CD4-positive, alpha-beta T cell (primary cell): ENCODE measurements at regions not wholly inside any gene's neighbourhood (a gene's known extent, or its start where the extent isn't known, plus 50 kb on each side); places are given as distances from the start of the nearest gene placed in this dataset.

ENCODE experiments used
- ATAC-seq: fragments of 200-7000 bp; cut with Tn5 transposase; one replicate; pipeline ENCODE4 v1.10.0; 2022; ENCODE audit warnings: mild to moderate bottlenecking; ENCODE audit not compliant: poor library complexity
- CTCF ChIA-PET: fragments of 350-600 bp; sonication (Branson Sonifier 250); formaldehyde crosslinking; loops from one replicate; lab custom pipeline; 2021; ENCODE audit warnings: antibody characterized with exemption, inconsistent platforms; lab: Charles Lee
- POLR2A ChIA-PET: fragments of 350-600 bp; sonication (Branson Sonifier 250); formaldehyde crosslinking; loops from one replicate; lab custom pipeline; 2021; ENCODE audit warnings: antibody characterized with exemption, inconsistent platforms; lab: Charles Lee
- DNase-seq, 14 experiments: peaks; one replicate each; pipeline ENCODE4 v3.0.0-alpha.2; 2013 to 2020; ENCODE audit warnings: mixed read lengths in 2 of 14
- H3K27ac ChIP-seq, 2 donors: one replicate each; pipeline versions ENCODE4 v1.5.1 to v1.7.0; 2013; ENCODE audit warnings: low read length in 2 of 2, low read depth in 1 of 2, mild to moderate bottlenecking in 1 of 2
- H3K27me3 ChIP-seq, 2 experiments: 1 replicate in 1 of 2; 2 replicates in 1 of 2; pipeline versions ENCODE4 v1.6.1 to v1.7.0; 2013; ENCODE audit warnings: low read length in 2 of 2, control low read depth in 1 of 2, mild to moderate bottlenecking in 1 of 2, moderate library complexity in 1 of 2; ENCODE audit not compliant: insufficient read depth in 2 of 2, control insufficient read depth in 1 of 2
- H3K36me3 ChIP-seq: one replicate; pipeline ENCODE4 v1.6.1; 2013; ENCODE audit warnings: low read length, control low read depth; ENCODE audit not compliant: insufficient read depth
- H3K4me1 ChIP-seq: one replicate; pipeline ENCODE4 v1.6.1; 2013; ENCODE audit warnings: low read length, control low read depth; ENCODE audit not compliant: insufficient read depth
- H3K4me3 ChIP-seq: one replicate; pipeline ENCODE4 v1.5.1; 2013; ENCODE audit warnings: mild to moderate bottlenecking, low read length, moderate library complexity
- H3K9me3 ChIP-seq, 2 experiments: 1 replicate in 1 of 2; 2 replicates in 1 of 2; pipeline versions ENCODE4 v1.6.1 to v1.7.0; 2013; ENCODE audit warnings: low read length in 2 of 2, mild to moderate bottlenecking in 2 of 2, control low read depth in 1 of 2, moderate library complexity in 1 of 2; ENCODE audit not compliant: control insufficient read depth in 1 of 2, insufficient read depth in 1 of 2
- H3K27ac Mint-ChIP-seq: one replicate; pipeline ENCODE4 v1.8.0; 2020; ENCODE audit warnings: mixed read lengths
- H3K27me3 Mint-ChIP-seq: one replicate; pipeline ENCODE4 v1.8.0; 2021; ENCODE audit warnings: mixed read lengths
- H3K36me3 Mint-ChIP-seq: one replicate; pipeline ENCODE4 v1.8.0; 2021; ENCODE audit warnings: low read depth, mixed read lengths
- H3K4me1 Mint-ChIP-seq: one replicate; pipeline ENCODE4 v1.8.0; 2021; ENCODE audit warnings: low read depth, mixed read lengths
- H3K4me3 Mint-ChIP-seq: one replicate; pipeline ENCODE4 v1.8.0; 2020; ENCODE audit warnings: mild to moderate bottlenecking, mixed read lengths
- H3K9me3 Mint-ChIP-seq: one replicate; pipeline ENCODE4 v1.8.0; 2020; ENCODE audit warnings: mixed read lengths
- CTCF ChIP-seq: fragments of 200-600 bp; IDR thresholded peaks from one replicate; pipeline ENCODE4 v1.8.0; 2022; ENCODE audit warnings: antibody characterized with exemption, mild to moderate bottlenecking
- intact Hi-C, 2 experiments: fragments of 100-400 bp; cut with DNase I in 1 of 2; cut with micrococcal nuclease in 1 of 2; formaldehyde crosslinking; loops; one replicate each; pipeline versions ENCODE4 v1.15.1 to v1.9.0; 2023 to 2025; cut with DNase I, micrococcal nuclease

DNA sequence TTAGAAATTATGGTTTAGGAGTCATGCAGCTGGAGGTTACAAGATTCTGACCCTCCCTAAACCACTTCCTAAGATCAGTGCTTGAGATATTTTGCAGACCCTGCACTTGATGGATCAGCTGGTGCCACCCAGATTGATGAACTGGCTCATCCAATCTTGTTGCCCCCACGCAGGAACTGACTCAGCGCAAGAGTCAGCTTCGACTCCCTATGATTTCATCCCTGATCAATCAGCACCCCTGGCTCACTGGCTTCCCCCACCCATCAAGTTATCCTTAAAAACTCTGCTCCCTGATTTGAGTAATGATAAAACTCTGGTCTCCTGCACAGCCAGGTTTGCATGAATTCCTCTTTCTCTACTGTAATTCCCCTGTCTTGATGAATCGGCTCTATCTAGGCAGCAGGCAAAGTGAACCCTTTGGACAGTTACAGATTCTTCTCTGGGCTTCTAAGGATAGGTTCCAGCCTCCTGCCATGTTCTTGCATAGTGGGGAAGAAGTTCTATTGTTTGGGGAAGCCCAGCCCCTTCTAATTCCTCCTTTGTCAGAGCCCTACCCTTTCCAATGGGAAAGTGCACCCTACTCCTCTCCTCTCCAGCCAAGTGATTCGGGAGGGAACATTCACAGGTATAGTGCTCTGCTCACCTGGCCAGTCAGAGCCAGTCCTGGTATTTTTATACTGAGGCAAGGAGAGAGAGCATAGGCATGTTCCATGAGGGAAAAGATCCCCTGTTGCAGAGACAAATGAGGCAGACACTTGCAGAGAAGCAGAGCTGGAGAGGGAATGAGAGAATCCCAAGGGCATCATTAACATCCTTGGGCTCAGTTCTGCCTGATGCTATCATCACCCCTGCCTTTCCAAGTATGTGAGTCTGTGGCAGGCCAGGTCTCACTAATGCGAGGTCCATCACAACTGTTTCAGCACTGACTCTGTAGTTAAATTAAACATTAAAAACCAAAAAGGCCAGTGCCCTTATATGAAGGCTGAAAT, 224.4 kb upstream of the GALNT17 start:
- no peaks in the 10 kb centered on the region for H3K36me3 ChIP-seq
- H3K9me3 ChIP-seq: peaks cover 0 to 8% of the 10 kb centered on the region in 2 experiments
- ChIA-PET POLR2A (no interaction called here), CTCF (no interaction called here)
- DNase-seq: no peak
- TF ChIP-seq CTCF: no peak
- no peaks in the 10 kb centered on the region for H3K4me1 ChIP-seq
- Mint-ChIP-seq H3K27me3 (no peaks in the 10 kb centered on the region), H3K9me3 (peaks cover 13% of the 10 kb centered on the region), H3K36me3 (no peaks in the 10 kb centered on the region), H3K4me3 (no peak overlapping the region), H3K27ac (no peak overlapping the region), H3K4me1 (no peaks in the 10 kb centered on the region)
- no peak overlapping the region for H3K27ac ChIP-seq
- H3K4me3 ChIP-seq: no peak overlapping the region
- ATAC-seq: no peak
- H3K27me3 ChIP-seq: no peaks in the 10 kb centered on the region
- intact Hi-C loops: no loop called here

DNA sequence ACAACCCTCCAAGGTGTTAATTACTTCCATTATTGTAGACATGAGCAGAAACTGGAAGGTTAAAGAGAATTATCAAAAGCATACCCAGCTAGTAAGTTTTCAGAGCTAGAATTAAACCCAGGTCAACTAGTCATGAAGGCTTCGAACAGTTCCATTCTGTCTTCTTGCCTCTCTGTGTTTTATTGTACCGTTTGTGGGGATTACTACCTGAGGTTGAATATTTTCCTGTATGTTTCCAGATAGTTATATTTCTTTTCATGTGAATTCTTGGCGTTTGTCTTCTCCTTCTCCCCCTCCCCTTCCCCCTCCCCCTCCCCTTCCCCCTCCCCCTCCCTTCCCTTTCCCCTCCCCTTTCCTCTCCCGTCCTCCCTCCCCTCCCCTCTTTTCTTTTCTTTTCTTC, 218.0 kb upstream of the GALNT17 start:
- Histone ChIP-seq H3K27me3 (no peaks in the 10 kb centered on the region), H3K27ac (no peak overlapping the region), H3K36me3 (no peaks in the 10 kb centered on the region), H3K9me3 (no peaks in the 10 kb centered on the region), H3K4me3 (no peak overlapping the region), H3K4me1 (no peaks in the 10 kb centered on the region)
- no peaks in the 10 kb centered on the region for H3K4me1 Mint-ChIP-seq
- no peaks in the 10 kb centered on the region for H3K9me3 Mint-ChIP-seq
- ChIA-PET POLR2A (no interaction called here), CTCF (no interaction called here)
- no peak overlapping the region for H3K27ac Mint-ChIP-seq
- TF ChIP-seq CTCF: no peak
- H3K4me3 Mint-ChIP-seq: no peak overlapping the region
- no peaks in the 10 kb centered on the region for H3K27me3 Mint-ChIP-seq
- ATAC-seq (no peak), DNase-seq (no peak)
- intact Hi-C loops: no loop called here
- H3K36me3 Mint-ChIP-seq: no peaks in the 10 kb centered on the region

GRCh38 chr7:70915067-70915466, 216.9 kb upstream of the GALNT17 start:
- Mint-ChIP-seq H3K36me3 (no peaks in the 10 kb centered on the region), H3K9me3 (no peaks in the 10 kb centered on the region), H3K27me3 (no peaks in the 10 kb centered on the region), H3K27ac (no peak overlapping the region), H3K4me3 (no peak overlapping the region), H3K4me1 (no peaks in the 10 kb centered on the region)
- ChIA-PET POLR2A (no interaction called here), CTCF (no interaction called here)
- H3K4me3 ChIP-seq: no peak overlapping the region
- H3K4me1 ChIP-seq: no peaks in the 10 kb centered on the region
- intact Hi-C loops: no loop called here
- ATAC-seq: no peak
- TF ChIP-seq CTCF: no peak
- no peak overlapping the region for H3K27ac ChIP-seq
- no peaks in the 10 kb centered on the region for H3K36me3 ChIP-seq
- H3K9me3 ChIP-seq: no peaks in the 10 kb centered on the region
- no peak for DNase-seq
- H3K27me3 ChIP-seq: no peaks in the 10 kb centered on the region
